HUES6 (cell line): ENCODE measurements at regions not wholly inside any gene's neighbourhood (a gene's known extent, or its start where the extent isn't known, plus 50 kb on each side); places are given as distances from the start of the nearest gene placed in this dataset.

Experiments used
- H3K27ac ChIP-seq: 2 replicates; pipeline ENCODE4 v1.7.0; 2013; ENCODE audit warnings: low read depth, mild to moderate bottlenecking, low read length, inconsistent platforms
- H3K27me3 ChIP-seq: 2 replicates; pipeline ENCODE4 v1.6.1; 2013; ENCODE audit warnings: low read length; ENCODE audit not compliant: control insufficient read depth, insufficient read depth
- H3K36me3 ChIP-seq: 2 replicates; pipeline ENCODE4 v1.6.1; 2013; ENCODE audit warnings: low read length; ENCODE audit not compliant: control insufficient read depth, insufficient read depth
- H3K4me1 ChIP-seq: 2 replicates; pipeline ENCODE4 v1.6.1; 2013; ENCODE audit warnings: low read length; ENCODE audit not compliant: control insufficient read depth, insufficient read depth
- H3K4me3 ChIP-seq: 2 replicates; pipeline ENCODE4 v1.5.1; 2013; ENCODE audit warnings: low read depth, low read length
- H3K9ac ChIP-seq: one replicate; pipeline ENCODE4 v1.6.1; 2013; ENCODE audit warnings: mild to moderate bottlenecking, low read length
- H3K9me3 ChIP-seq: 2 replicates; pipeline ENCODE4 v1.6.1; 2013; ENCODE audit warnings: low read depth, low read length; ENCODE audit not compliant: control insufficient read depth, insufficient read depth

GRCh38 chr4:79514621-79515329 lies 106.7 kb upstream of the GK2 start:
- no peak overlapping the region for H3K9ac ChIP-seq
- H3K4me3 ChIP-seq: no peak overlapping the region
- H3K27me3 ChIP-seq: no peaks in the 10 kb centered on the region
- no peaks in the 10 kb centered on the region for H3K36me3 ChIP-seq
- H3K9me3 ChIP-seq: no peaks in the 10 kb centered on the region
- no peaks in the 10 kb centered on the region for H3K4me1 ChIP-seq
- H3K27ac ChIP-seq: no peak overlapping the region

DNA sequence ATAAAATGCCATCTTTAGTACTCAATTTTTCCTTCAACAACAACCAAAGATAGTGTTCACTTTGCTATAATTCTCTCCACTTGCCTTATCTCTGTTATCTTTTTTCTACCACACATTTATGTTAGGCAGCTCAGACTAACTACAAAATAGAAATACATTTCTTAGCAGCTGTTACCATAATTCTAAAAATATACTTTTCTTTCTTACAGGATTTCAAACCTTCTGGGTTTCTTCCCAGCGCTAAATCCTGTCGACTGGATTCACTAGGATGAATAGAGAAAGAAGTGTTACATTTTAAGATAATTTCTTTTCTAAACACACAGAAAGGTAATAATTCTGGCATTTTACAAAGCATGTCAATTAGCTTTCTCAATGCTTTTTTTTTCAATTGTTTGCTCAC lies 105.5 kb upstream of the GK2 start:
- Histone ChIP-seq H3K4me1 (no peaks in the 10 kb centered on the region), H3K27me3 (no peaks in the 10 kb centered on the region), H3K27ac (no peak overlapping the region), H3K9ac (no peak overlapping the region), H3K36me3 (no peaks in the 10 kb centered on the region), H3K4me3 (no peak overlapping the region), H3K9me3 (no peaks in the 10 kb centered on the region)

DNA sequence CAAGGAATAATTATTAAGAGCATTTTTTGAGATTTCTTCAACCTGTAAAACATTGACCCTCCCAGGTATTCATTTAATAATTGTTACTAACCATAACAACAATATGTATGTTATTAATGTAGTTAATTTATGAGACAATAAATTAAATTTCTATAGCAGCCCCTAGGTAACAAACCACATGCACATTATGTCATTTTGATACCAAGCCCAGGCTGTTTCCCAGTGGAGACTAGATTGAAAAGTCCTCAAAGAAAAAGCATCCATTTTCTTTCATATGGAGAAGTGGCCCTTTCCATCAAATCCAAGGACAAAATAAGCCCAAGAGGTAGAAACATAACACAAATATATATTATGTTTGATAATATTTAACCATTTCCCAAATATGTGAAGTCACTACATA lies 104.3 kb upstream of the GK2 start:
- Histone ChIP-seq H3K9ac (no peak overlapping the region), H3K36me3 (no peaks in the 10 kb centered on the region), H3K27ac (no peak overlapping the region), H3K9me3 (no peaks in the 10 kb centered on the region), H3K4me1 (no peaks in the 10 kb centered on the region), H3K27me3 (no peaks in the 10 kb centered on the region), H3K4me3 (no peak overlapping the region)

GRCh38 chr4:79502081-79502480 lies 94.1 kb upstream of the GK2 start:
- Histone ChIP-seq H3K27me3 (no peaks in the 10 kb centered on the region), H3K36me3 (no peaks in the 10 kb centered on the region), H3K27ac (no peak overlapping the region), H3K9me3 (no peaks in the 10 kb centered on the region), H3K4me1 (0 out of 2 replicates have a peak, but pooled peaks cover 2% of the 10 kb centered on the region), H3K4me3 (no peak overlapping the region), H3K9ac (no peak overlapping the region)

- Histone ChIP-seq H3K36me3 (no peaks in the 10 kb centered on the region), H3K27me3 (no peaks in the 10 kb centered on the region), H3K4me3 (no peak overlapping the region), H3K27ac (no peak overlapping the region), H3K9ac (no peak overlapping the region), H3K9me3 (no peaks in the 10 kb centered on the region), H3K4me1 (0 out of 2 replicates have a peak, but pooled peaks cover 5% of the 10 kb centered on the region)
Measured at GRCh38 chr4:79498282-79498681, 90.3 kb upstream of the GK2 start.

DNA sequence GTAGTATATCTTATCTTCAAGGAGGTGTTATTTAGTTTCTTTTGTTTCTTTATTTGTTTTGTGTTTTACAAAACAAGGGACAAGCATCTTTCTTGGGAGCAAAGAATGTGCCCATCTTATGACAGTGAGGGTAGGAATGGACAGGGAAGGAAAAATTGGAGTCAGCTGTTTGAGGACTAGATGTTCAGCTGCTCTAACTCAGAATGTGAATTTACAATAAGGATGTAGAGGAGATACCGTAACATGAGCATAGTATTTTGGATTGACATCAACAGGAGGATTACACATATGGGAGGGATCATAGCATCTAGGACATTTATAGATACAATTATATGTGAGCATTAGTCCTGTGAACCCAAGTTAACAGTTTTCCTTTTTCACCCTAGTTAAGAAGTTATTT lies 89.0 kb upstream of the GK2 start:
- Histone ChIP-seq H3K4me1 (peaks cover 5% of the 10 kb centered on the region; the same call in 1 of the 2 replicates), H3K27ac (no peak overlapping the region), H3K9me3 (no peaks in the 10 kb centered on the region), H3K4me3 (no peak overlapping the region), H3K36me3 (no peaks in the 10 kb centered on the region), H3K9ac (no peak overlapping the region), H3K27me3 (no peaks in the 10 kb centered on the region)

DNA sequence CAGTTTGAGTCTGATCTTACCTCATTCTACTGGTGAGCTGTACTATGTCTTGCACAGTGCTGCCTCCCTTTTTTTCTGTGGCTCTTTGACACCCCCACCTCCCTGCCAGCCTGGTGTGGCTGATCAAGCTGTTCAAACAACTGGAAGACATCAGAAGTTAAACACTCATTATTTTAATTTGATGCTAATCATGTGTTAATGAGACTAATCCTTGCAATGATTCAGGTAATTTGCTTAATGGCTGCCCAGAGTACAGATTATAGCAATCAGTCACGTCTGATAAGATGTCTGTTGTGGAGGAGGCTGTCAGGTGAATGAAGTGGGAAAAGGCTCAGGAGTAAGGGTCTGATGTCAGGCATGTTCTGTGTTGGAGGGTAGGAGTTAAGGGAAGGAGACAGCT lies 87.4 kb upstream of the GK2 start:
- peaks cover 5% of the 10 kb centered on the region; the same call in 1 of the 2 replicates for H3K4me1 ChIP-seq
- H3K4me3 ChIP-seq: no peak overlapping the region
- no peak overlapping the region for H3K9ac ChIP-seq
- no peak overlapping the region for H3K27ac ChIP-seq
- no peaks in the 10 kb centered on the region for H3K27me3 ChIP-seq
- H3K9me3 ChIP-seq: no peaks in the 10 kb centered on the region
- H3K36me3 ChIP-seq: no peaks in the 10 kb centered on the region

- H3K27ac ChIP-seq: no peak overlapping the region
- H3K9me3 ChIP-seq: no peaks in the 10 kb centered on the region
- peaks cover 4% of the 10 kb centered on the region; the same call in 1 of the 2 replicates for H3K4me1 ChIP-seq
- H3K9ac ChIP-seq: no peak overlapping the region
- no peak overlapping the region for H3K4me3 ChIP-seq
- no peaks in the 10 kb centered on the region for H3K36me3 ChIP-seq
- no peaks in the 10 kb centered on the region for H3K27me3 ChIP-seq
Measured at GRCh38 chr4:79492148-79492547, 84.1 kb upstream of the GK2 start.

DNA sequence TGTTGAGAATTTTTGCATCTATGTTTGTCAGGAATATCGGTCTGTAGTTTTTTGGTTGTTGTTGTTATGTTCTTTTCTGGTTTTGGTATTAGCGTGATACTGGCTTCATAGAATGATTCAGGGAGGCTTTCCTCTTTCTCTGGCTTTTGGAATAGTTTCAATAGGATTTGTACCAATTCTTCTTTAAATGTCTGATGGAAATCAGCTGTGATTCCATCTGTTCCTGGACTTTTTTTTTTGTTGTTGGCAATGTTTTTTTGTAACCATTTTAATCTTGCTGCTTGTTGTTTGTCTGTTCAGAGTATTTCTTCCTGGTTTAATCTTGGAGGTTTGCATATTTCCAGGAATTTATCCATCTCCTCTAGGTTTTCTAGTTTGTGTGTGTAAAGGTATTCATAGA lies 81.5 kb upstream of the GK2 start:
- Histone ChIP-seq H3K9ac (no peak overlapping the region), H3K9me3 (no peaks in the 10 kb centered on the region), H3K4me1 (no peaks in the 10 kb centered on the region; the same call in 1 of the 2 replicates), H3K4me3 (no peak overlapping the region), H3K27ac (no peak overlapping the region), H3K36me3 (no peaks in the 10 kb centered on the region), H3K27me3 (no peaks in the 10 kb centered on the region)

- no peaks in the 10 kb centered on the region for H3K9me3 ChIP-seq
- H3K27me3 ChIP-seq: no peaks in the 10 kb centered on the region
- H3K9ac ChIP-seq: no peak overlapping the region
- H3K4me3 ChIP-seq: no peak overlapping the region
- no peaks in the 10 kb centered on the region for H3K36me3 ChIP-seq
- no peak overlapping the region for H3K27ac ChIP-seq
- H3K4me1 ChIP-seq: no peaks in the 10 kb centered on the region
Measured at GRCh38 chr4:79476196-79476595, 68.2 kb upstream of the GK2 start.

GRCh38 chr4:79473439-79473724 lies 65.4 kb upstream of the GK2 start:
- H3K4me3 ChIP-seq: no peak overlapping the region
- no peak overlapping the region for H3K27ac ChIP-seq
- no peak overlapping the region for H3K9ac ChIP-seq
- no peaks in the 10 kb centered on the region for H3K27me3 ChIP-seq
- no peaks in the 10 kb centered on the region for H3K4me1 ChIP-seq
- H3K36me3 ChIP-seq: no peaks in the 10 kb centered on the region
- H3K9me3 ChIP-seq: no peaks in the 10 kb centered on the region
